NCI-H2227 (cell line): ENCODE measurements at regions not wholly inside any gene's neighbourhood (a gene's known extent, or its start where the extent isn't known, plus 50 kb on each side); places are given as distances from the start of the nearest gene placed in this dataset.
"Not testable (repeated sequence)": the region's sequence is repeated elsewhere in the genome, so short reads cannot be mapped to it uniquely, and the experiment has no call there.

ENCODE experiments used
- DNase-seq: peaks from one replicate; lab custom pipeline; 2025; ENCODE audit not compliant: unreplicated experiment; lab: John Stamatoyannopoulos, UW

DNA sequence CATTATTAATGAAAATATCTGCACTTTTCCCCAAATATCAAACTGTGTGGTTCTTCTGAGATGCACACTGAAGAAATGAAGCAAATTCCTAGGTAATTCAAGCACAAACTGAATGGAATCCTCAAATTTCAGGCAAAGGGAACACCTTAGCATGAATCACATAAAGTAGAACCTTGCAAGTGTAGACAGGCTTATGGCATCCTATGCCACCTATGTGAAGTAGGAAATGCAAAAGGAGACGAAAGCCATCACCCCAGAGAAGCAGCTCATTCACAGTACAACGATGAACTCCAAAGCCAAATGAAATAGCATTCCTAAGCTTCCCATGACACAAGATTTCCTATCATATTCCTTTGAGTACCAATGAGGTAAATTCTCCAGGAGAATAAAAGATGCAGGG is 461.2 kb upstream of the RUNX1 start:
- DNase-seq = no peak

DNA sequence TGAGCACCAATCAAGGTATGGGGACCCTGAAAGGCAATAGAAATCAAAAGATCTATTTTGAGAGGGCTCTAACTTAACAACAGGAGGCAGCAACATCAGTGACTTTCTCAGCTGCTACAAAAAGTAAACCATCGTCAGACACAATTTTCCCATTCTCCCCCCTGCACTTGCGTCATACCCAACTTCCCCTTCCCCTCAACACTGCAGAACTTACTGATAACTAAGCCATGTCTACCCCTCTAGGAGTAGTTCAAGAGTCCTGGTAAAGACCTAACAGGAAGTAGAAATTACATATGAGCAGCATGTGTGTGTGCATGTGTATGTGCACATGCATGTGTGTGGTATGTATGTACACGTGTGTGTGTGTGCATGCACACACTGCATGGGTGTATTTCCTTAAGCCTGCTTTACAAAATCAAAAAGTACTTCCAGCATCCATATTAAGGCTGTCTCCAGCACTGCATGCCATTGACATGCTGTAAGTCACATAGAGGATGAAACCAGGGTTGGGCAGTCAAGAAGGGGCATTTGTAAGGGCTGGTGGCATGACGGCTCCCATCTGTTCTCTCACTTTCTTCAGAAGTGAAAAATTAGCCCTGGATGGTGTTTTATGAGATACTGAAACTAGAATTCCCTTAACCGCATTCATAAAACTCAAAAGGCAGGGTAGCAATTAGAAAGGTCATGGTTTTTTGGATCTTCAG is 460.1 kb upstream of the RUNX1 start:
- DNase-seq = no peak

DNA sequence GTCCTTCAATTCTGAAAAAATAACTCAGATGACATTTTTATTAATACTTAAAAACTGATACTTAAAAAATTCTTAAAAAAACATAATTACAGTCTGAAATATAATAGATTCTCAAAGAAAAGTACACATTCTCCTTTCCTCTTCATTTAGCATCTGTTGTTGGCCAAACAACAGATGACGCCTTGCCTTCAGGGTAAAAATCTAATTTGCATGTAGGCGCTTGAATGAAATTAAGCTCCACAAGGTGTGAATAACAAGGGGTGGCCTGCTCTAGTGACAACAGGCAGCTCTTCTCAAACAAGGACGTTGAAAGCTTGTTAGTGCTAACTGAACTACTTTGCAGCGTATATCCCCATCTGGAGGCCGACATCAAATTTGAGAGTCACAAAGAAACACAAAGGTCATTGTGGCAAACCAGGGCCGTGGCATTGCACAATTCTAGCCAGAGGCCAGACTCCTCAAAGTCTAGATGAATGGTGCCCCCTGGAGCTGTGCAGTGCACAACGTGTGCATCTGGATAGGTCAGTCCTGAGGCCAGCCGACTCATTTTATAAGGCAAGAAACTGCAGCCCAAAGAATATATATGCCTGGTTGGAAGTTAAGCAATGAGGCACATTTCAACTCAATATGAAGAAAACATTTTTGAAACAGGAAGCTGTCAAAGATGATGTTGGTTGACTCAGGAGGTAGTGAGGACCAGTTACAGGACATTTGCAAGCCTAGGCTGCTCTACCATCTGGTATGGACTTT is 459.2 kb upstream of the RUNX1 start:
- no peak for DNase-seq

DNA sequence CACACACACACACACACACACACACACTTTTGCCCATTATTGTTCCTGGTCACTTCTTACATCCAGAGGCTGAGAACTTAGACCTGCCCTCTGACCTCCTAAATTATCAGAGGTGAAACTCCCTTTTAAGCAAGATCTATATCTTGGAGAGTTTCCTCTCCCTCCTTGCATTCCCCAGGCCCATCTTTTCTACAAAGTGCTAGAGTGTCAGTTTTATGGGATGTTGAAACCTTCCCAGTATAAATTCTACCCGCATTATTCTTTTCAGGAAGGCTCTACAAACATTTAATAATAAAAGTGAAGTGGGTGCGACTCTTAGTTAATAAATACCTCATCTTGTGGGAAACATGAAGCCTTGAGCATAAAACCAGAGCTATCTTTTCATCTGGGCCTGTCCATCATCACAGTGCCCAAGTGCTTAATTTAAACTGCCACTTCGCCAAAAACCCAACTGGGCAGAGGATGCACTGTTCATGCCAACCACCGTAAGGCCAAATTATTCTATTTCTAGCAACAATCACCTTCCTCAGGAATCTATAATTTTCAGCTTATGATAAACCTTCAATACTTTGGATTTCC is 458.2 kb upstream of the RUNX1 start:
- DNase-seq = no peak

DNA sequence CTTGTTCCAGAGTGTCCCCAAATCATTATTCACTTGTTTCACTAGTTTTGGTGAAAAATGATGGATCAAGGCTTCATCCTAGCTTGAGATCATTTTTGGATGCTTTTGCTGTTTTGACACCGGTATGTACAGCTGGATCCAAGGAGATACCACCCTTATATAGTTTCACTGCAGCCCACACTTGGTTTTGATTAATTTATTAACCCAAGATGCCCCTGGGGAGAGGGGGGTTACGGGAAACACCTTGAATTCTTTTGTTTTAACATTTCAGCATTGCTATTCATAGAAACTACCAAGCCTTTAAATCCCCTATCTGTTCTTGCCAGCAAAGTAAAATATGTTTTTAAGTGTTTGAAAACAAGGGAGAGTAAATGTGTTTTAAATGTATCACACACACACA is 457.7 kb upstream of the RUNX1 start:
- no peak for DNase-seq

DNA sequence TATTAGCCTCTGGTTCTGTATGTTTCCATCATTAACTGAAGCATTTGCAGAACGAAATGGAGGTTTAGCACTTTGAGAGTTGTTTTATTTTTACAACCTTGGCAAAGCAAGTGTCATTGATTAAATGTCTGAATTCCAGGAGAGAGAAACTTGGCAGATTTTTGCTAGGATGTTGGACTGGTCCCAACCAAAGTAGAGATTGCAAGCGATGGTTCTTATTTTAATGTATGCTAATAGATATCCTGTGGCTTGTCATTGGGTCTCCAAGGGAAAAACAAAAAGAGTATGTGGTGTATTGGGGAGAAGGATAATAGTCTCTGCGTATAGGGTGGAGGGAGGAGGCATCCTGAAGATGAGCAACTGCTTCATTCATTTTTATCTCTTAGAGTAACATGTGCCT is 457.2 kb upstream of the RUNX1 start:
- no peak for DNase-seq

DNA sequence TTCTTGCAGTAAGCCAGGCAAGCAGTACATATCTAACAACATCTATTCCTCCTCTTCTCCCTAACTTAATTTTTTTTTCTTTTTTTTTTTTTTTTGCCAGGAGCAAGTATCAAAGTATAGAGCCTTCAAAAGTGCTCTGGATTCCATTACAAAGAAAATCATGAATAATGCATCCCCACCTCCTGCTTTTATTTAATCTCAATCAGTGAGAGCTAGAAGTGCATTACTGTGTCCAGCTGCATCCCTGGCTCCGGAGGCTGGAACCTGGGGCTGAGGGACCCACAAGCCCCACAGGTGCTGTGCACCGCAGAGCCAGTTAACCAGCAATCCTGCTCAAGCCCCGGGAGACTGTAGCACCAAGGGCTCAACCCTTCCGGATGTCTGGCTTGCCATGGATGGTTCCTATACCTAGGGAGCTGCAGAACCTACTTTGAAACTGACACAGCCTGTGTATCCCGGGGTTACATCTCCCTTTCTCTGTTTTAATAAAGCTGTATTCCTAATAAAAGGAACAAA is 455.9 kb upstream of the RUNX1 start:
- DNase-seq = no peak

DNA sequence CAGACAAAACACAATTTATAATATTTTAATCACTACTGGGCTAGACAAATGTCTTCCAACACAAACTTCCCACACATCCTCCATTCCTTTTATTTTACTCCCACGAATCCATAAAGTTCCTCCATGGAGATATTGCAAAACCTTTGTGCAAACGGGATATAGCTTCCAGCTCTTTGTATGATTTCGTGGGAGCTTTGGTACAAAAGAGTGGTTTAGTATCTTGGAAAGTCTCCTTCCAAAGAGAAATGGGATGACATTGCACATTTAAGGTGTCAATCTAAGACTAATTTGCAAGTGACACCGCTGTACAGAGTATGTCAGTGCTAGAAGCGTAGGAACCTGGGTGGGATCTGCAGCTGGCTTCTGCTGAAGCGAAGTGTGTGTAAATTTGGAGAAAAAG is 455.2 kb upstream of the RUNX1 start:
- no peak for DNase-seq

DNA sequence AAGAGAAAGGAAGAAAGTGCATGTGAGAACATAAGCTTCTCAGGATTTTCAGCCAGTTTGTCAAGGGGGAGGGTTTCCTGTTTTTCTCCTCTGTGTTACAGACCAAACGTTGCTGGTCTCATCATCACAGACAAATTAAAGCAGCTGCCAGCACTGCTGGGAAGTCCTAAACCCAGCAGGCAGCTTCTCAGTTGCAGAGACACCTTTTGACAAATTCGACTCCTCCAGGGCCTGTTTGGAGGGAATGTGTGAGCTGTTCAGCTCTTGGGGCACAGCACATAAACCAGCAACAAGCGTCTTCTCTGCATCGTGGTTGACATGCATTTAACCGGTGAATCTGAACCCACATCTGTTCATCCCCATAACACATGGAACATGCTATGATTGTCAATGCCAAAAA is 454.6 kb upstream of the RUNX1 start:
- no peak for DNase-seq

DNA sequence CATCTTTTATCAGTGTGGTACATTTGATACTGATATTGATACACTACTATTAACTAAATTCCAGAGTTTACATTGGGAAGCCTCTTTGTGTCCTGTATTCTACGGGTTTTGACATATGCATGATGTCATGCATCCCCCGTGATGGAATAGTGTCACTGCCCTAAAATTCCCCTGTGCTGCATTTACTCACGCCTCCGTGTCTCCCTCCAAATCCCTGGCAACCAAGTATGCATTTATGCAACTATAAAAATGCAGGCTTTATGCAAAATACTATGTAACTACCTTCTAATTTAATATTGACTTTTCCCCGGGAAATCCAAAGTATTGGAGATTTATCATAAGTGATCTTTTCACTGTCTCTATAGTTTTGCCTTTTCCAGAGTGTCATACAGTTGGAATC is 453.7 kb upstream of the RUNX1 start:
- DNase-seq = no peak

DNA sequence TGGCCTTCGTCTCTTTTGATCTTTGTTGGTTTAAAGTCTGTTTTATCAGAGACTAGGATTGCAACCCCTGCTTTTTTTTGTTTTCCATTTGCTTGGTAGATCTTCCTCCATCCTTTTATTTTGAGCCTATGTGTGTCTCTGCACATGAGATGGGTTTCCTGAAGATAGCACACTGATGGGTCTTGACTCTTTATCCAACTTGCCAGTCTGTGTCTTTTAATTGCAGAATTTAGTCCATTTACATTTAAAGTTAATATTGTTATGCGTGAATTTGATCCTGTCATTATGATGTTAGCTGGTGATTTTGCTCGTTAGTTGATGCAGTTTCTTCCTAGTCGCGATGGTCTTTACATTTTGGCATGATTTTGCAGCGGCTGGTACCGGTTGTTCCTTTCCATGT is 448.4 kb upstream of the RUNX1 start:
- not testable (repeated sequence) for DNase-seq

DNA sequence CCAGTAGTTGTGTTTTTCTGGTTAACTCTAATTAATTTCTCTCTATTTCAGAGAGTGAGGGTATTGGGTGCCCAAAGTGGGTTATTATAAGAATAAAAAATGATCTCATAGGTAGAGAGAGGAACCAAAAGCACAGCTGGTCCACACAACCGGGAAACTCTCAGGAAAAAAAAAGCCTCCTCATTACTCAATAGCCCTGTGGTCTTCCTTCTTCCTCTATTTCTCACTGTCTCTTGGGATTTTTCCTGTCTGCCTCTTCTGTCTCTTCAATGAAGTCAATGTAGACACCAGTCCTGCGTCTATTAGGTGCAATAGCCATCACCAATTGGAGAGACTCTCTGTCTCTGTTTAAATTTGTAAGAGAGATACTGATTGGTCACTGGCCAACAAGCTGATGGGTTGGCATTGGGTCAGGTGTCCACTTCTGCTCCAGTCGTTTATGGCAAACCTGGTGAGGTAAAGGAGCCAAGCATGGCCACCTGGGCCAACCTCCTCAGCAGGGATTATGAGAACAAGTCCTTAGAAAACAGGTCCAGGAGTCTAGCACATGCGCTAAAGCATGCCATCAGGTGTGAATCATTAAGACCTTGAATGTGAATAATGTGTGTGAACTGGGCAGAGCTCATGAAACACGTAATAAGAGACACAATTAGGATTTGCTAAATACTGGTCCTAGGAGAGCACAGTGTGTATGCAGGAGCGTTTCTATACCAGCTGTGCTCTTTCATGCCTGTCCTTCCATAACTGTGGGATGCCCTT is 443.0 kb upstream of the RUNX1 start:
- no peak for DNase-seq

DNA sequence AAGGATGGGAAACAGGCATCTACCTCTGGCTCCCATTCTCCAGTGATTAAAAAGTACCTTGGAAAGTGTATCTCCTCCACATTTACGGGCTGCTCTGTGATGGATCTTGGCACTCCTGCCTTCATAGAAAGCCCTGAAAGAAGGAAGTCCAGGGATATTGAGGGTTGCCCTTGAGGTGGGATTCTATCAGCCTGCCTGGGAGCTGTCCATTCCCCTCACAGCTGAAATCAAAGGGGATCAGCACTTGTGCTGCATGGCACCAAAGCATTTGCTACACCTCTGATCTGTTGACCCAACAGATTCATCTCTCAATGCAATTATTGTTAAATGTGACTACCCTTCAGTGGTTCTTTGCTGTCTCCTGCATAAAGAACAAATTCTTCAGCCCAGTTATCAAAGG is 442.0 kb upstream of the RUNX1 start:
- DNase-seq = no peak

DNA sequence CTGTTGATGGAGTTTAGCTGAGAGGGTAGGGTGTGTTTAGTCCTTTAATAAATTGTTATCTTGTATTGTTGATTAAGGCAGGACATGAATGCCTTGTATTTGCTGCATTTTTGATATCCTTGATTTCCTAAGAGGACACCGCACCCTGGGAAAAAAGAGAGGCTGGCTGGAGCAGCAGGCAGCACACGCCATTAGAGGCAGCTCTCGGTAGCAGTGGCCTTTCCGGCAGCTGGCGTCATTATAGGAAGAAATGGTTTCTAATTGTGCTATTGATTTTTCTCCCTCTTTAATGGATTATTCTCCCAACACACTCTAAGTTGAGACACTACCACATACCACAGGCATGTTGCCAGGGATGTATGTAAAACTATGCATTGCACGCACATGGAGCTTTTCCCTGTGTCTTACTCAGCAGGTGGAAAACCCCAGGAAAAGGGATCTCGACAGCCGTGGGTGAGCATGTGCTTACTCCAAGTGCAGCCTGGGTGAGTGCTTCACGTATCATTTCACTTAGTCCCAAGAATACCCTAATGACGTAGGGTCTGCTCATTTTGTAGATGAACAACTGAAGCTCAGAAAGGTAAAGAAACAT is 440.4 kb upstream of the RUNX1 start:
- DNase-seq = no peak

DNA sequence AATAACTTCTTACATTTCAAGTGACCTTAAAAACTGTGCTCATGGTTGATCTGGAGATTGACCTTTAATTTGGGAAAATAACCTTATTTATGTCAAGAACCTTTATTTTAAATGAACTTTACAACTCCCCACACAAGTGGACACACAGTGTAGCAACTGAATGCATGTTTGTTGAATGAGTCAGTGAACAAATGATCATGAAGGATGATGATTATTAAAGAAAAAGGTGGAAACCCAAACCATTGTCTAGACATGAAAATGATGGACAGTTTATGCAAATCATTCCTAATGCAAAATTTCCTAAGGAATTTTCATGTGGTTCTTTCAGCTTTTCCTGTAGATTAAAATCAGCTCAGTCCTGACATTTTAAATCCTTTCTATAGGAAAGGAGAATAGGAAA is 439.8 kb upstream of the RUNX1 start:
- DNase-seq = no peak

DNA sequence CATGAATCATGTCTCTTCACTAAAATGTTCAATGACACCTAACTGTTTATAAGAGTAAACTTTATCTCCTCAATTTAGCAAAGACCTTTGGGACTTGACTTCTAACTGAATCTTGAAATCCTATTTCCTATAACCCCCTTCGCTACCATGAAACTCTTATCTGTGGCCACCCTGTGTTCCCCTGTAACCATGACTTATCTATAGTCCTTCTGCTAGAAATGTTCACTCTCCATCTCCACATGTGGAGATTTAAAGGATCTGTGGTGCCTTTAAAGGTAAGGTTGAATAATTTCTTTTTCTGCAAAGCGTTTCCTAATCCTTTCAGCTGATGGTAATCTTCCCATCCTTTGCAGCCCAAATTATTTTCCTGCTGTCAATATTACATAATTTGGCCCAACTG is 436.3 kb upstream of the RUNX1 start:
- no peak for DNase-seq

DNA sequence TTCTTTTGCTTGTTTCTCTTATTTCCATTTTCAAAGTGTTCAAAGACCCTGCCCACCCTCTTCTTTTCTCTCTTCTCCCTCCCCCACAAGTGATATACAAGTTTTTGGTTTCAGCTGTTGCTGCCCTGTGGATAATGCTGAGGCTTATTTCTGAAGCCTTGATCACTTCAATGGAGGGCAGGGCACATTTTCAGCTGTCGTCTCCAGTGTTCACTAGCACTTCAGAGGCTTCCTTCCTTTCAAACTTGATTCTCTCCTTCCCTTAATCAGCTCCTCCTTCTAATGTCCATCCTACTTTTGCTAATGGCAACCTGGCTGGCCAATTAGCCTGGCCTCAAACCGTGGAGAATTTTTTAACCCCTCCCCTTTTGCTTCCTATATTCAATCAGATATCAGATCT is 435.7 kb upstream of the RUNX1 start:
- no peak for DNase-seq

DNA sequence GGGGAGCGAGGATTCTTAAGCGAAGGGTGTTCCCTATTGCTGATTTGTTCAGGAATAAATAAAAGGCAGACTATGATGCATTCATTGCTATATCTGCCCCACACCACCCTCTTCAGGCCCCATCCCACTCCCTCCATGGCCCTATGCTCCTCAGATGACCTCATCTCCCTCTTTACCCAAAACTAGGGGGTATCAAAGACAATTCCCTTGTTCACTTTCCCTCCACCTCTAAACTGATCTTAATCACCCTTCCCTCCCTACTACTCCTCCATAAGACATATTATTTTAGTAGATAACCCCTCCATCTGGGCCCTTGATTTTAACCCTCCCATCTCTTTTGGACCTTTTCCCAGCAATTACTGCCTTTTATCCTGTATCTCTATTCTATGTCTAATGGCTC is 434.9 kb upstream of the RUNX1 start:
- DNase-seq = no peak

DNA sequence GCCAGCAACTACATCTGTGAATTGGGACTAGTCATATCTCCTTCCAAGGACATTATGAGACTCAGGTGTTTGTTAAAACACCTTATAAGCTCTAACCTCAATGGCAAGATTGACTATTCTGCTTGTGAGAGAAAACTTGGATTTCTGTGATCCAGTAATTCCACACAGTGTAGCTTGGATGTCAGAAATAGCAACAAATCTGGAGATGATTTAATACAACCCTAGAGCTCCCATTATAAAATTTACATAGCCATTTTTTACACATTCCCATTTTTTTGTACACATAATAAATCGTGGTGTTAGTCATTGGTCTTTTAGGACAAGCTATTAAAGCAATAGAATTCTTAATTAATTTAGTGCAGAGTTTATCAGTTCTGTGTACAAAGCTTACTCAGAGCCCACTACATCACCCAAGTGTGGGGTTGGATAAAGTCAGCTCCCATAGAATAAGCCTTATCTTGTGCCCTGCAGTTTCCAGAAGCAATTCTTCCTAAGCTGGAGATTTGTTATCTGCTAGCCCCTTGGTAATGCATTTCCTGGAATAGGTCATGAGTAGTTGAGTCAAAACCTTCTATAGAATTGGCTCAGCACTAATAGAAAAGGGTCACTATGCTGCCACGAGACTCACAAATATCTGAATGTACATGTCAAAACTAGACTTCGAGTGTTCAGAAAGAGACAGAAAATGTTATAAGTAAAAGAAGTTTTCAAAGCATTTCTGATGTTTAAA is 434.0 kb upstream of the RUNX1 start:
- DNase-seq = no peak

DNA sequence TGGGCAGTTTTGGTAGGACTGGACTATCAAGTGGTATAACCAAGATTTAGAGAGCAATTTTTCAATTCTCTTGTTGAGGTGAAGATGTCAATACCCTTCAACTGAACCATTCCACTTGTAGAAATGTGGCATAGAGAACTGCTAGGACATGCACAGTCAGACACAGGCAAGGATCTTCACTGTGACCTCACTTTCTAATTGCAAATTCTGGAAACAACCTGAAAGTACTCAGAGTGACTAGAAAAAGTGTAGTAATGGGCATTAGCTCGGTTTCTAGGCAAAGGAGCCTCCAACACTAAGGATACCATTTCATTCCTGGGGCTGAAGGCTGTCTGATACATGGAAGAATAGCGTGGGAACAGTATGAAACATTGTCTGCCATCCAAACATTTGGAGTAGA is 433.0 kb upstream of the RUNX1 start:
- no peak for DNase-seq

DNA sequence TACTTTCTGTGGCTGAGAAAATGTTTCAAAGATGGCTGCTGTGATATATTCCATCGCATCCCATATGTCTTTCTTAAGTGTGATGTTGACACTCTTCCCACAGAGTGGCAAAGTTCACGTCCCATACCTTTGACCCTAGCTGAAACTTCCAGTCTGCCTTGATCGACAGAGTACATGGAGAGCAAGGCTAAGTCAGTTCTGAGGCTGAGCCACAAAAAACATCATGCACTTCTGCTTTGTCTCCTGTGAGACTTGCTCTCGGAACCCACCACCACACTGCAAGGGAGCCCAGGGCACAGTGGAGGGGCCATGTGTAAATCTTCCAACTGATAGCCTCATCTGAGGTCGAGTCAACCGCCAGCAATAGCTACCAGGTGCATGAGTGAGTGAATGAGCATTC is 431.9 kb upstream of the RUNX1 start:
- DNase-seq = no peak
